ENCODE measurements at regions not wholly inside any gene's neighbourhood (a gene's known extent, or its start where the extent isn't known, plus 50 kb on each side); places are given as distances from the start of the nearest gene placed in this dataset.
"Not testable (repeated sequence)": the region's sequence is repeated elsewhere in the genome, so short reads cannot be mapped to it uniquely, and the experiment has no call there.

- H3K36me3 ChIP-seq (ENCODE audit: control insufficient read depth in 1 of 2, insufficient read depth in 2 of 2, low read length in 2 of 2); H2AFZ ChIP-seq (ENCODE audit: insufficient read depth, low read length, poor library complexity); H3K9me3 ChIP-seq (ENCODE audit: insufficient read depth, low read depth, low read length); H3K27me3 ChIP-seq (ENCODE audit: insufficient read depth, low read length); H4K91ac ChIP-seq (ENCODE audit: low read depth, low read length); H3K14ac ChIP-seq (ENCODE audit: low read length); H3K4me3 ChIP-seq (ENCODE audit: low read depth, low read length); H2BK120ac ChIP-seq (ENCODE audit: insufficient read depth, low read length, poor library complexity); H3K4me2 ChIP-seq (ENCODE audit: low read length); H2AK5ac ChIP-seq (ENCODE audit: low read length); H2BK5ac ChIP-seq (ENCODE audit: low read depth, low read length, poor library complexity); H3K9ac ChIP-seq (ENCODE audit: low read length); H3K4me1 ChIP-seq (ENCODE audit: control insufficient read depth in 1 of 2, insufficient read depth in 2 of 2, low read length in 2 of 2); H3K27ac ChIP-seq (ENCODE audit: low read depth, low read length); H3K79me1 ChIP-seq (ENCODE audit: low read length); H4K12ac ChIP-seq (ENCODE audit: low read depth, low read length); H3K23ac ChIP-seq (ENCODE audit: low read length); H3K4ac ChIP-seq (ENCODE audit: low read depth, low read length); H3K79me2 ChIP-seq (ENCODE audit: control insufficient read depth, insufficient read depth, low read length, poor library complexity); H4K8ac ChIP-seq (ENCODE audit: low read depth, low read length); H2BK12ac ChIP-seq (ENCODE audit: low read length); DNase-seq; H3K18ac ChIP-seq (ENCODE audit: low read length): not testable (repeated sequence)
- WGBS (ENCODE audit: extremely low coverage, insufficient coverage, insufficient read length) = no CpG with 5 or more reads among the region's 3 CpGs
Observed at GRCh38 chr17:70599945-70600344, 430.6 kb downstream of the KCNJ2 start.

DNA sequence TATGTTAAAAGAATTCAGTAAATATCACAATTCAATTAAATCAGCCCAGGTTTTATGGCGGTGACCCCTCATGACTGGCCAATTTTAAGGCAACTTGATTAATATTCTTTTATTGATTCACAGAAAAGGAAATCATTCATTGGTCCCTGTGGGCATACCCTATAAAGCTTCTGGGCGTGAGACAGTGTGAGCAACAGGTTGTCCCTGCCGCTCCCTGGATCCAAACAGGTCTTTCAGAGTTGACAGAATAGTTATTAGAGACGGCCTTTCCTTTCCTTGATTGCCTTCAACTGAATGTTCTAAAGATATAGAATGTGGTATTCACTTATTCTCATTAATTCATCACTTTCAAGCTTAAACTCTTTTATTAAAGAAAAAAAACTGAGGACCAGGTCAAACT is 433.9 kb downstream of the KCNJ2 start:
- Histone ChIP-seq H3K18ac (ENCODE audit: low read length) (no peak overlapping the region), H3K4me3 (ENCODE audit: low read depth, low read length) (no peak overlapping the region), H4K8ac (ENCODE audit: low read depth, low read length) (no peak overlapping the region), H3K27ac (ENCODE audit: low read depth, low read length) (no peak overlapping the region), H4K12ac (ENCODE audit: low read depth, low read length) (no peak overlapping the region), H3K4ac (ENCODE audit: low read depth, low read length) (no peak overlapping the region), H2BK5ac (ENCODE audit: low read depth, low read length, poor library complexity) (no peak overlapping the region), H3K4me2 (ENCODE audit: low read length) (no peak overlapping the region), H4K91ac (ENCODE audit: low read depth, low read length) (no peak overlapping the region), H3K9ac (ENCODE audit: low read length) (no peak overlapping the region), H3K36me3 (ENCODE audit: control insufficient read depth in 1 of 2, insufficient read depth in 2 of 2, low read length in 2 of 2) (no peaks in the 10 kb centered on the region), H2AFZ (ENCODE audit: insufficient read depth, low read length, poor library complexity) (no peak overlapping the region), H3K79me1 (ENCODE audit: low read length) (no peaks in the 10 kb centered on the region), H2BK120ac (ENCODE audit: insufficient read depth, low read length, poor library complexity) (no peak overlapping the region), H3K23ac (ENCODE audit: low read length) (no peak overlapping the region), H3K79me2 (ENCODE audit: control insufficient read depth, insufficient read depth, low read length, poor library complexity) (no peaks in the 10 kb centered on the region), H2BK12ac (ENCODE audit: low read length) (no peak overlapping the region), H3K14ac (ENCODE audit: low read length) (no peak overlapping the region), H3K27me3 (ENCODE audit: insufficient read depth, low read length) (no peaks in the 10 kb centered on the region), H3K4me1 (ENCODE audit: control insufficient read depth in 1 of 2, insufficient read depth in 2 of 2, low read length in 2 of 2) (no peaks in the 10 kb centered on the region), H3K9me3 (ENCODE audit: insufficient read depth, low read depth, low read length) (no peaks in the 10 kb centered on the region), H2AK5ac (ENCODE audit: low read length) (no peak overlapping the region)
- no CpG with 5 or more reads among the region's 4 CpGs for WGBS (ENCODE audit: extremely low coverage, insufficient coverage, insufficient read length)
- no peak for DNase-seq

DNA sequence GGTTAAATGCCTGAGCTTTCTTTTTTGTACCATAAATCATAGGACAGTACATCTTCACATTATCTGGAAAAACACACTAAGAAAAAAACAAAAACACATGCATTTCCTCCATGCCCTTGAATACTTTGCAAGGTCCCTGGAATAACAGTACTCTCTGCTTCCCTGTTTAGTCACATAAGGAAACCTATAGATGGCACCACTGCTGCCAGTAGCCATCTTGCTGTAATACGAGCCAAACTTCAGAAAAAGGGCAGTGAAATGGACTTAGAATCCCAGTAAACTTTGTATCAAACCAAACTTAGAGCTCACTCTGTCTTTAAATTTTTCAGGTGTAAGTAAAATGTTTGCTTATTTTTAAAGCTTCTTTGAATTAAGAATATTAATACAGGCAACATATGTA is 435.5 kb downstream of the KCNJ2 start:
- H4K91ac ChIP-seq (ENCODE audit: low read depth, low read length) = no peak overlapping the region
- H2AFZ ChIP-seq (ENCODE audit: insufficient read depth, low read length, poor library complexity) = no peak overlapping the region
- no peak overlapping the region for H3K9ac ChIP-seq (ENCODE audit: low read length)
- no peak overlapping the region for H3K14ac ChIP-seq (ENCODE audit: low read length)
- H3K9me3 ChIP-seq (ENCODE audit: insufficient read depth, low read depth, low read length) = no peaks in the 10 kb centered on the region
- no peak overlapping the region for H2BK12ac ChIP-seq (ENCODE audit: low read length)
- no peak overlapping the region for H4K12ac ChIP-seq (ENCODE audit: low read depth, low read length)
- WGBS (ENCODE audit: extremely low coverage, insufficient coverage, insufficient read length) = no CpG with 5 or more reads among the region's 1 CpG
- H3K27me3 ChIP-seq (ENCODE audit: insufficient read depth, low read length) = no peaks in the 10 kb centered on the region
- no peak overlapping the region for H3K18ac ChIP-seq (ENCODE audit: low read length)
- no peak overlapping the region for H3K4me2 ChIP-seq (ENCODE audit: low read length)
- no peaks in the 10 kb centered on the region for H3K4me1 ChIP-seq (ENCODE audit: control insufficient read depth in 1 of 2, insufficient read depth in 2 of 2, low read length in 2 of 2)
- H3K79me1 ChIP-seq (ENCODE audit: low read length) = no peaks in the 10 kb centered on the region
- H3K36me3 ChIP-seq (ENCODE audit: control insufficient read depth in 1 of 2, insufficient read depth in 2 of 2, low read length in 2 of 2) = no peaks in the 10 kb centered on the region
- DNase-seq = no peak
- no peak overlapping the region for H2AK5ac ChIP-seq (ENCODE audit: low read length)
- H3K27ac ChIP-seq (ENCODE audit: low read depth, low read length) = no peak overlapping the region
- no peak overlapping the region for H2BK120ac ChIP-seq (ENCODE audit: insufficient read depth, low read length, poor library complexity)
- no peak overlapping the region for H4K8ac ChIP-seq (ENCODE audit: low read depth, low read length)
- H3K4ac ChIP-seq (ENCODE audit: low read depth, low read length) = no peak overlapping the region
- H2BK5ac ChIP-seq (ENCODE audit: low read depth, low read length, poor library complexity) = no peak overlapping the region
- no peak overlapping the region for H3K23ac ChIP-seq (ENCODE audit: low read length)
- H3K4me3 ChIP-seq (ENCODE audit: low read depth, low read length) = no peak overlapping the region
- H3K79me2 ChIP-seq (ENCODE audit: control insufficient read depth, insufficient read depth, low read length, poor library complexity) = no peaks in the 10 kb centered on the region

GRCh38 chr17:70606086-70606485 is 436.8 kb downstream of the KCNJ2 start:
- Histone ChIP-seq H4K12ac (ENCODE audit: low read depth, low read length) (no peak overlapping the region), H2AFZ (ENCODE audit: insufficient read depth, low read length, poor library complexity) (no peak overlapping the region), H3K4me1 (ENCODE audit: control insufficient read depth in 1 of 2, insufficient read depth in 2 of 2, low read length in 2 of 2) (no peaks in the 10 kb centered on the region), H3K36me3 (ENCODE audit: control insufficient read depth in 1 of 2, insufficient read depth in 2 of 2, low read length in 2 of 2) (no peaks in the 10 kb centered on the region), H2BK12ac (ENCODE audit: low read length) (no peak overlapping the region), H3K18ac (ENCODE audit: low read length) (no peak overlapping the region), H2BK120ac (ENCODE audit: insufficient read depth, low read length, poor library complexity) (no peak overlapping the region), H3K79me2 (ENCODE audit: control insufficient read depth, insufficient read depth, low read length, poor library complexity) (no peaks in the 10 kb centered on the region), H3K4me2 (ENCODE audit: low read length) (no peak overlapping the region), H3K27me3 (ENCODE audit: insufficient read depth, low read length) (no peaks in the 10 kb centered on the region), H3K23ac (ENCODE audit: low read length) (no peak overlapping the region), H4K91ac (ENCODE audit: low read depth, low read length) (no peak overlapping the region), H3K27ac (ENCODE audit: low read depth, low read length) (no peak overlapping the region), H3K4me3 (ENCODE audit: low read depth, low read length) (no peak overlapping the region), H2BK5ac (ENCODE audit: low read depth, low read length, poor library complexity) (no peak overlapping the region), H3K9ac (ENCODE audit: low read length) (no peak overlapping the region), H3K14ac (ENCODE audit: low read length) (no peak overlapping the region), H3K79me1 (ENCODE audit: low read length) (no peaks in the 10 kb centered on the region), H4K8ac (ENCODE audit: low read depth, low read length) (no peak overlapping the region), H3K9me3 (ENCODE audit: insufficient read depth, low read depth, low read length) (no peaks in the 10 kb centered on the region), H2AK5ac (ENCODE audit: low read length) (no peak overlapping the region), H3K4ac (ENCODE audit: low read depth, low read length) (no peak overlapping the region)
- WGBS (ENCODE audit: extremely low coverage, insufficient coverage, insufficient read length) = 100% methylated on average over 1 of the region's 2 CpGs
- DNase-seq = no peak
